SK-N-SH (cell line): ENCODE measurements at regions not wholly inside any gene's neighbourhood (a gene's known extent, or its start where the extent isn't known, plus 50 kb on each side); places are given as distances from the start of the nearest gene placed in this dataset.

Source experiments
- CTCF ChIA-PET: fragments of 300-600, 350-600 bp; formaldehyde crosslinking; extraction: SDS; loops from one replicate; lab custom pipeline; 2021; lab: Yijun Ruan, JAX
- POLR2A ChIA-PET: fragments of 350-600 bp; sonication (Branson Sonifier 250); formaldehyde crosslinking; extraction: SDS; loops from one replicate; lab custom pipeline; 2020; ENCODE audit warnings: antibody characterized with exemption, inconsistent platforms; lab: Yijun Ruan, JAX
- DNase-seq: peaks from one replicate; pipeline ENCODE4 v3.0.0; 2012
- H2AFZ ChIP-seq: fragments of 200-600 bp; sonication (generic); 2 replicates; pipeline ENCODE4 v1.8.1; 2016; ENCODE audit warnings: antibody characterized with exemption, mild to moderate bottlenecking, low read depth
- H3F3A ChIP-seq: fragments of 200-600 bp; sonication (generic); replicated peaks from 2 replicates; pipeline ENCODE3; 2016; ENCODE audit warnings: antibody characterized with exemption, mild to moderate bottlenecking; ENCODE audit not compliant: insufficient read depth
- H3K27ac ChIP-seq, 2 experiments: fragments of 200-500 bp in 1 of 2; fragments of 200-600 bp in 1 of 2; sonication (Bioruptor generic) in 1 of 2; sonication (generic), shearing (Covaris generic) in 1 of 2; 2 replicates each; pipeline versions ENCODE4 v1.5.1 to v1.6.1; 2014 to 2016; ENCODE audit warnings: low read depth in 2 of 2, inconsistent platforms in 1 of 2, low read length in 1 of 2, mild to moderate bottlenecking in 1 of 2, mixed read lengths in 1 of 2
- H3K27me3 ChIP-seq: fragments of 200-600 bp; sonication (generic), shearing (Covaris generic); 2 replicates; pipeline ENCODE4 v1.6.1; 2016; ENCODE audit warnings: mixed run types; ENCODE audit not compliant: insufficient read depth
- H3K36me3 ChIP-seq, 2 experiments: fragments of 200-500 bp in 1 of 2; fragments of 200-600 bp in 1 of 2; sonication (Bioruptor generic) in 1 of 2; sonication (generic) in 1 of 2; replicated peaks in 1 of 2; 2 replicates each; pipeline versions ENCODE3 to v1.5.1; 2014 to 2016; ENCODE audit warnings: low read length in 1 of 2, mild to moderate bottlenecking in 1 of 2; ENCODE audit not compliant: insufficient read depth in 2 of 2, control insufficient read depth in 1 of 2
- H3K4me1 ChIP-seq, 2 experiments: fragments of 200-500 bp in 1 of 2; fragments of 200-600 bp in 1 of 2; sonication (Bioruptor generic) in 1 of 2; sonication (generic), shearing (Covaris generic) in 1 of 2; 2 replicates each; pipeline versions ENCODE4 v1.5.1 to v1.6.1; 2014 to 2016; ENCODE audit warnings: low read depth in 1 of 2, low read length in 1 of 2, mixed run types in 1 of 2; ENCODE audit not compliant: insufficient read depth in 2 of 2, control insufficient read depth in 1 of 2
- H3K4me2 ChIP-seq: fragments of 200-600 bp; sonication (generic), shearing (Covaris generic); 2 replicates; pipeline ENCODE4 v1.6.1; 2017; ENCODE audit warnings: mixed run types
- H3K4me3 ChIP-seq, 2 experiments: fragments of 200-500 bp in 1 of 2; fragments of 200-600 bp in 1 of 2; sonication (Bioruptor generic) in 1 of 2; sonication (generic), shearing (Covaris generic) in 1 of 2; 2 replicates each; pipeline versions ENCODE4 v1.5.1 to v1.8.1; 2014 to 2016; ENCODE audit warnings: low read depth in 2 of 2, inconsistent platforms in 1 of 2, low read length in 1 of 2, mild to moderate bottlenecking in 1 of 2, mixed read lengths in 1 of 2, moderate library complexity in 1 of 2
- H3K79me2 ChIP-seq: fragments of 200-600 bp; sonication (generic); 2 replicates; pipeline ENCODE4 v1.8.1; 2017; ENCODE audit warnings: mild to moderate bottlenecking; ENCODE audit not compliant: insufficient read depth
- H3K9ac ChIP-seq: fragments of 200-600 bp; sonication (generic); 2 replicates; pipeline ENCODE4 v1.6.1; 2017; ENCODE audit warnings: mixed run types
- H3K9me2 ChIP-seq: fragments of 200-600 bp; sonication (generic); 2 replicates; pipeline ENCODE4 v1.6.1; 2017; ENCODE audit warnings: mixed run types
- H3K9me3 ChIP-seq: fragments of 200-600 bp; sonication (generic); 2 replicates; pipeline ENCODE4 v1.6.1; 2017; ENCODE audit warnings: mixed run types, mild to moderate bottlenecking, moderate library complexity
- H4K20me1 ChIP-seq: fragments of 200-600 bp; sonication (generic); 2 replicates; pipeline ENCODE4 v1.6.1; 2017; ENCODE audit warnings: mild to moderate bottlenecking, mixed run types; ENCODE audit not compliant: insufficient read depth
- CHD2 ChIP-seq: fragments of 150-350 bp; IDR thresholded peaks from 2 replicates; pipeline ENCODE4 v1.6.1; 2018; ENCODE audit warnings: low read length; ENCODE audit not compliant: partially characterized antibody
- EP300 ChIP-seq, 2 experiments: IDR thresholded peaks; 2 replicates each; pipeline versions ENCODE4 v1.4.0 to v1.6.1; 2012; ENCODE audit warnings: borderline replicate concordance in 1 of 2, low read depth in 1 of 2, low read length in 1 of 2
- FOXM1 ChIP-seq: IDR thresholded peaks from 2 replicates; pipeline ENCODE4 v1.4.0; 2012; ENCODE audit warnings: low read depth, mild to moderate bottlenecking
- GABPA ChIP-seq: IDR thresholded peaks from 2 replicates; pipeline ENCODE4 v1.4.0; 2012; ENCODE audit warnings: low read depth, mild to moderate bottlenecking
- MXI1 ChIP-seq: IDR thresholded peaks from 2 replicates; pipeline ENCODE4 v1.6.1; 2012; ENCODE audit warnings: mild to moderate bottlenecking, low read depth, low read length, improper control_type of control experiment
- NRF1 ChIP-seq: IDR thresholded peaks from 2 replicates; pipeline ENCODE4 v1.6.1; 2012; ENCODE audit warnings: low read depth, mild to moderate bottlenecking, low read length
- POLR2AphosphoS5 ChIP-seq: IDR thresholded peaks from 2 replicates; pipeline ENCODE4 v1.6.1; 2012; ENCODE audit warnings: low read depth, low read length
- RXRA ChIP-seq: IDR thresholded peaks from 2 replicates; pipeline ENCODE4 v1.4.0; 2012; ENCODE audit warnings: low read depth, mild to moderate bottlenecking, borderline replicate concordance
- SMC3 ChIP-seq: IDR thresholded peaks from 2 replicates; pipeline ENCODE4 v1.6.1; 2012; ENCODE audit warnings: low read depth, low read length, improper control_type of control experiment
- WGBS: methylation state at CpG from one replicate; pipeline ENCODE4 v1.1.6; 2017; ENCODE audit warnings: low lambda C conversion rate; 5-methylcytosine and 5-hydroxymethylcytosine counted together
- TF ChIP-seq, protein P1 (sequence below): fragments of 150-350 bp; IDR thresholded peaks from 2 replicates; pipeline ENCODE4 v1.6.1; 2017; ENCODE audit warnings: antibody characterized with exemption, low read length, low read depth, borderline replicate concordance
- TF ChIP-seq, protein P2 (sequence below): IDR thresholded peaks from 2 replicates; pipeline ENCODE4 v1.4.0; 2012; ENCODE audit warnings: low read depth, borderline replicate concordance

DNA sequence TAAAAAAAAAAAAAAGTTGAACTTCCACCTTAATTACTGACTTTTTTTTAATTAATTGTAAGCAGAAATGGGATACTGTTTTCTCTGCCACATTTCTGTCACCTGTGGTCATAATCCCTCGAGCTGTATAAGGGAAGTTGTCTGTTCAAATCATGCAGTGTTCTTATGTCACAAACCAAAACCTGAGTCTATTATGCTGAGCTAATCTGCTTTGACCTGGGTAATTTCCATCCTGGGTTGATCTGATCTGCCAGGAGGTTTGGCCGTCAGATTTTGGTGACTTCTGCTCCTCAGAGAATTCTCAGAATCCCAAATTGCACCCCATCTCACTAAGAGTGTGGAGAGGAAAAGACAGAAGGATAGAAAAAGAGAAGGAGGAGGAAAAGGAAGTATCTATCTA is 683.1 kb downstream of the KCTD8 start:
- TF ChIP-seq FOXM1 (no peak), NRF1 (no peak)
- no peak for DNase-seq
- ChIA-PET CTCF (no interaction called here), POLR2A (no interaction called here)
- Histone ChIP-seq H3K9me2 (no peaks in the 10 kb centered on the region), H3K4me1 (no peaks in the 10 kb centered on the region), H3K27ac (no peak overlapping the region), H4K20me1 (no peaks in the 10 kb centered on the region), H2AFZ (no peak overlapping the region), H3K4me3 (no peak overlapping the region), H3K27me3 (no peaks in the 10 kb centered on the region), H3K4me2 (no peak overlapping the region), H3K9me3 (no peaks in the 10 kb centered on the region), H3K9ac (no peak overlapping the region), H3K79me2 (no peaks in the 10 kb centered on the region), H3K36me3 (no peaks in the 10 kb centered on the region), H3F3A (no peaks in the 10 kb centered on the region)
- WGBS = 0% methylated on average over 2 of the region's 2 CpGs

- no peaks in the 10 kb centered on the region for H3K9me3 ChIP-seq
- H3K4me3 ChIP-seq = no peak overlapping the region
- TF ChIP-seq CHD2 = no peak
- TF ChIP-seq POLR2AphosphoS5 = no peak
- TF ChIP-seq RXRA = no peak
- TF ChIP-seq FOXM1 = no peak
- TF ChIP-seq MXI1 = no peak
- no peak for TF ChIP-seq GABPA
- TF ChIP-seq SMC3 = no peak
- TF ChIP-seq, protein P1, sequence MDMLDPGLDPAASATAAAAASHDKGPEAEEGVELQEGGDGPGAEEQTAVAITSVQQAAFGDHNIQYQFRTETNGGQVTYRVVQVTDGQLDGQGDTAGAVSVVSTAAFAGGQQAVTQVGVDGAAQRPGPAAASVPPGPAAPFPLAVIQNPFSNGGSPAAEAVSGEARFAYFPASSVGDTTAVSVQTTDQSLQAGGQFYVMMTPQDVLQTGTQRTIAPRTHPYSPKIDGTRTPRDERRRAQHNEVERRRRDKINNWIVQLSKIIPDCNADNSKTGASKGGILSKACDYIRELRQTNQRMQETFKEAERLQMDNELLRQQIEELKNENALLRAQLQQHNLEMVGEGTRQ = no peak
- TF ChIP-seq EP300 (IDR thresholded peaks at IDR 0.05; ENCODE audit: borderline replicate concordance in 1 of 2, low read depth in 1 of 2, low read length in 1 of 2) = no peak
- TF ChIP-seq, protein P2, sequence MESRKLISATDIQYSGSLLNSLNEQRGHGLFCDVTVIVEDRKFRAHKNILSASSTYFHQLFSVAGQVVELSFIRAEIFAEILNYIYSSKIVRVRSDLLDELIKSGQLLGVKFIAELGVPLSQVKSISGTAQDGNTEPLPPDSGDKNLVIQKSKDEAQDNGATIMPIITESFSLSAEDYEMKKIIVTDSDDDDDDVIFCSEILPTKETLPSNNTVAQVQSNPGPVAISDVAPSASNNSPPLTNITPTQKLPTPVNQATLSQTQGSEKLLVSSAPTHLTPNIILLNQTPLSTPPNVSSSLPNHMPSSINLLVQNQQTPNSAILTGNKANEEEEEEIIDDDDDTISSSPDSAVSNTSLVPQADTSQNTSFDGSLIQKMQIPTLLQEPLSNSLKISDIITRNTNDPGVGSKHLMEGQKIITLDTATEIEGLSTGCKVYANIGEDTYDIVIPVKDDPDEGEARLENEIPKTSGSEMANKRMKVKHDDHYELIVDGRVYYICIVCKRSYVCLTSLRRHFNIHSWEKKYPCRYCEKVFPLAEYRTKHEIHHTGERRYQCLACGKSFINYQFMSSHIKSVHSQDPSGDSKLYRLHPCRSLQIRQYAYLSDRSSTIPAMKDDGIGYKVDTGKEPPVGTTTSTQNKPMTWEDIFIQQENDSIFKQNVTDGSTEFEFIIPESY = no peak
- H3K4me1 ChIP-seq = no peaks in the 10 kb centered on the region
- H3K9ac ChIP-seq = no peak overlapping the region
- H3K4me2 ChIP-seq = no peak overlapping the region
- CTCF ChIA-PET = no interaction called here
- H3K9me2 ChIP-seq = no peaks in the 10 kb centered on the region
- H3K27me3 ChIP-seq = no peaks in the 10 kb centered on the region
- POLR2A ChIA-PET = no interaction called here
- H2AFZ ChIP-seq = no peak overlapping the region
- H3K79me2 ChIP-seq = no peaks in the 10 kb centered on the region
- DNase-seq = no peak
- no peak overlapping the region for H3K27ac ChIP-seq
- no peaks in the 10 kb centered on the region for H4K20me1 ChIP-seq
- no peaks in the 10 kb centered on the region for H3K36me3 ChIP-seq
- H3F3A ChIP-seq = no peaks in the 10 kb centered on the region
Measured at GRCh38 chr4:43766648-43767047, 682.0 kb downstream of the KCTD8 start.
